ENCODE measurements at regions not wholly inside any gene's neighbourhood (a gene's known extent, or its start where the extent isn't known, plus 50 kb on each side); places are given as distances from the start of the nearest gene placed in this dataset.

- TF ChIP-seq, protein P1, sequence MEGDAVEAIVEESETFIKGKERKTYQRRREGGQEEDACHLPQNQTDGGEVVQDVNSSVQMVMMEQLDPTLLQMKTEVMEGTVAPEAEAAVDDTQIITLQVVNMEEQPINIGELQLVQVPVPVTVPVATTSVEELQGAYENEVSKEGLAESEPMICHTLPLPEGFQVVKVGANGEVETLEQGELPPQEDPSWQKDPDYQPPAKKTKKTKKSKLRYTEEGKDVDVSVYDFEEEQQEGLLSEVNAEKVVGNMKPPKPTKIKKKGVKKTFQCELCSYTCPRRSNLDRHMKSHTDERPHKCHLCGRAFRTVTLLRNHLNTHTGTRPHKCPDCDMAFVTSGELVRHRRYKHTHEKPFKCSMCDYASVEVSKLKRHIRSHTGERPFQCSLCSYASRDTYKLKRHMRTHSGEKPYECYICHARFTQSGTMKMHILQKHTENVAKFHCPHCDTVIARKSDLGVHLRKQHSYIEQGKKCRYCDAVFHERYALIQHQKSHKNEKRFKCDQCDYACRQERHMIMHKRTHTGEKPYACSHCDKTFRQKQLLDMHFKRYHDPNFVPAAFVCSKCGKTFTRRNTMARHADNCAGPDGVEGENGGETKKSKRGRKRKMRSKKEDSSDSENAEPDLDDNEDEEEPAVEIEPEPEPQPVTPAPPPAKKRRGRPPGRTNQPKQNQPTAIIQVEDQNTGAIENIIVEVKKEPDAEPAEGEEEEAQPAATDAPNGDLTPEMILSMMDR (IDR thresholded peaks at IDR 0.05; ENCODE audit: low read depth, low read length) = no peak
- TF ChIP-seq EZH2phosphoT487 (IDR thresholded peaks at IDR 0.05; ENCODE audit: low read depth) = no peak
Observed at GRCh38 chr20:62545271-62545670, 69.5 kb upstream of the GATA5 start.
